Panc1 (cell line): ENCODE measurements at regions not wholly inside any gene's neighbourhood (a gene's known extent, or its start where the extent isn't known, plus 50 kb on each side); places are given as distances from the start of the nearest gene placed in this dataset.

Source experiments
- ATAC-seq: fragments of 200-7000 bp; cut with Tn5 transposase; 2 replicates; pipeline ENCODE4 v1.9.1; 2020; ENCODE audit warnings: mild to moderate bottlenecking, moderate library complexity
- BruUV-seq: library from RNA; stranded (reverse); fragments of 400-500 nt; replicated peaks from 2 replicates; lab custom pipeline; 2021; lab: Mats Ljungman, UMichigan
- CTCF ChIA-PET: fragments of 300-600 bp; sonication (Branson Sonifier 250); formaldehyde crosslinking; loops from one replicate; lab custom pipeline; 2022; ENCODE audit warnings: antibody characterized with exemption; lab: Charles Lee
- POLR2A ChIA-PET: fragments of 300-600 bp; sonication (Branson Sonifier 250); formaldehyde crosslinking; loops from one replicate; lab custom pipeline; 2022; ENCODE audit warnings: antibody characterized with exemption; lab: Charles Lee
- DNase-seq: peaks from one replicate; pipeline ENCODE4 v3.0.0-alpha.2; 2010; ENCODE audit warnings: low read depth, low spot score
- H3K27ac ChIP-seq: 2 replicates; pipeline ENCODE4 v1.5.1; 2011; ENCODE audit warnings: mild to moderate bottlenecking, low read length, inconsistent platforms
- H3K27me3 ChIP-seq: fragments of 200-500 bp; sonication (Bioruptor generic); 2 replicates; pipeline ENCODE4 v1.6.0; 2014; ENCODE audit warnings: low read length, inconsistent platforms; ENCODE audit not compliant: control insufficient read depth, insufficient read depth
- H3K36me3 ChIP-seq: fragments of 200-500 bp; sonication (Bioruptor generic); 2 replicates; pipeline ENCODE4 v1.5.1; 2014; ENCODE audit warnings: inconsistent platforms, mild to moderate bottlenecking, low read length, moderate library complexity; ENCODE audit not compliant: control insufficient read depth, insufficient read depth
- H3K4me1 ChIP-seq: 2 replicates; pipeline ENCODE4 v1.5.1; 2011; ENCODE audit warnings: inconsistent platforms, mild to moderate bottlenecking, low read length, moderate library complexity; ENCODE audit not compliant: control insufficient read depth, insufficient read depth
- H3K4me3 ChIP-seq, 2 experiments: 2 replicates each; pipeline ENCODE4 v1.5.1; 2011 to 2012; ENCODE audit warnings: low read depth in 2 of 2, low read length in 2 of 2, mild to moderate bottlenecking in 2 of 2, inconsistent platforms in 1 of 2, moderate library complexity in 1 of 2
- H3K9me3 ChIP-seq: fragments of 200-500 bp; sonication (Bioruptor generic); 2 replicates; pipeline ENCODE4 v1.5.1; 2014; ENCODE audit warnings: low read depth, mild to moderate bottlenecking, inconsistent platforms, low read length, moderate library complexity; ENCODE audit not compliant: control insufficient read depth, insufficient read depth
- POLR2AphosphoS5 ChIP-seq: IDR thresholded peaks from 2 replicates; pipeline ENCODE4 v1.6.1; 2012; ENCODE audit warnings: mild to moderate bottlenecking, low read depth, low read length, moderate library complexity
- SIN3A ChIP-seq: IDR thresholded peaks from 2 replicates; pipeline ENCODE4 v1.6.1; 2012; ENCODE audit warnings: low read depth, mild to moderate bottlenecking, low read length, moderate library complexity, borderline replicate concordance; ENCODE audit not compliant: insufficient read depth
- TCF7L2 ChIP-seq: IDR thresholded peaks from 2 replicates; pipeline ENCODE4 v1.6.1; 2011; ENCODE audit warnings: mild to moderate bottlenecking, low read depth, low read length, inconsistent platforms
- in situ Hi-C: cut with HindIII; loops from 2 replicates; pipeline ENCODE4 v1.10.0; 2016; ENCODE audit warnings: low sequenced_read_pairs, low pct_unique_long_range_greater_than_20kb
- intact Hi-C: fragments of 100-400 bp; cut with micrococcal nuclease; formaldehyde crosslinking; loops from one replicate; pipeline ENCODE4 v1.10.0; 2022; ENCODE audit not compliant: unreplicated experiment
- TF ChIP-seq, protein P1 (sequence below): fragments of 450-650 bp; IDR thresholded peaks from 2 replicates; pipeline ENCODE4 v1.5.1; 2017; ENCODE audit warnings: mild to moderate bottlenecking
- TF ChIP-seq, protein P2 (sequence below), 2 experiments: IDR thresholded peaks; 2 replicates each; pipeline ENCODE4 v1.6.1; 2011 to 2012; ENCODE audit warnings: low read depth in 2 of 2, control low read depth in 1 of 2, low read length in 1 of 2, mild to moderate bottlenecking in 1 of 2, moderate library complexity in 1 of 2; ENCODE audit not compliant: insufficient read depth in 1 of 2

DNA sequence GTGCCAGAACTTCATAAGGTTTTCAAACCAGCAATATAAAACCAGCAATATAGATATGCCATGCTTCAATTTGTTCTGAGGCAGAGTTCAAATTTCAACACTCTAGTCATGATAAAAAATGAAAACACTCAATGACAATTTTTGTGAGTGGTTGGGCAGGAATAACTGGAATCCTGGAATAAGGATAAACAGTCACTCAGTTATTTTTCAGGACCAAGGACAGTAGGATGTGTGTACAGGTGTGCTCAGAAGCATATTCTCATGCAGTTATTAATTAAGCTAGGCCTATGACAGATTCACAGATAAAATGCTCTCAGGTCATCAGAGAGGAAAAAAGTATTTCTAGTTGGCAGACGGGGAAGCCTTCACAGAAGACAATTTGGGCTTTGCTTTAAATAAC, 117.3 kb upstream of the PPP2R2B start:
- no peak overlapping the region for H3K27ac ChIP-seq
- DNase-seq (no peak), ATAC-seq (no peak)
- H3K36me3 ChIP-seq: no peaks in the 10 kb centered on the region
- in situ Hi-C loops: no loop called here
- no peaks in the 10 kb centered on the region for H3K4me1 ChIP-seq
- intact Hi-C loops: no loop called here
- TF ChIP-seq, protein P1, sequence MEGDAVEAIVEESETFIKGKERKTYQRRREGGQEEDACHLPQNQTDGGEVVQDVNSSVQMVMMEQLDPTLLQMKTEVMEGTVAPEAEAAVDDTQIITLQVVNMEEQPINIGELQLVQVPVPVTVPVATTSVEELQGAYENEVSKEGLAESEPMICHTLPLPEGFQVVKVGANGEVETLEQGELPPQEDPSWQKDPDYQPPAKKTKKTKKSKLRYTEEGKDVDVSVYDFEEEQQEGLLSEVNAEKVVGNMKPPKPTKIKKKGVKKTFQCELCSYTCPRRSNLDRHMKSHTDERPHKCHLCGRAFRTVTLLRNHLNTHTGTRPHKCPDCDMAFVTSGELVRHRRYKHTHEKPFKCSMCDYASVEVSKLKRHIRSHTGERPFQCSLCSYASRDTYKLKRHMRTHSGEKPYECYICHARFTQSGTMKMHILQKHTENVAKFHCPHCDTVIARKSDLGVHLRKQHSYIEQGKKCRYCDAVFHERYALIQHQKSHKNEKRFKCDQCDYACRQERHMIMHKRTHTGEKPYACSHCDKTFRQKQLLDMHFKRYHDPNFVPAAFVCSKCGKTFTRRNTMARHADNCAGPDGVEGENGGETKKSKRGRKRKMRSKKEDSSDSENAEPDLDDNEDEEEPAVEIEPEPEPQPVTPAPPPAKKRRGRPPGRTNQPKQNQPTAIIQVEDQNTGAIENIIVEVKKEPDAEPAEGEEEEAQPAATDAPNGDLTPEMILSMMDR: no peak
- TF ChIP-seq, protein P2, sequence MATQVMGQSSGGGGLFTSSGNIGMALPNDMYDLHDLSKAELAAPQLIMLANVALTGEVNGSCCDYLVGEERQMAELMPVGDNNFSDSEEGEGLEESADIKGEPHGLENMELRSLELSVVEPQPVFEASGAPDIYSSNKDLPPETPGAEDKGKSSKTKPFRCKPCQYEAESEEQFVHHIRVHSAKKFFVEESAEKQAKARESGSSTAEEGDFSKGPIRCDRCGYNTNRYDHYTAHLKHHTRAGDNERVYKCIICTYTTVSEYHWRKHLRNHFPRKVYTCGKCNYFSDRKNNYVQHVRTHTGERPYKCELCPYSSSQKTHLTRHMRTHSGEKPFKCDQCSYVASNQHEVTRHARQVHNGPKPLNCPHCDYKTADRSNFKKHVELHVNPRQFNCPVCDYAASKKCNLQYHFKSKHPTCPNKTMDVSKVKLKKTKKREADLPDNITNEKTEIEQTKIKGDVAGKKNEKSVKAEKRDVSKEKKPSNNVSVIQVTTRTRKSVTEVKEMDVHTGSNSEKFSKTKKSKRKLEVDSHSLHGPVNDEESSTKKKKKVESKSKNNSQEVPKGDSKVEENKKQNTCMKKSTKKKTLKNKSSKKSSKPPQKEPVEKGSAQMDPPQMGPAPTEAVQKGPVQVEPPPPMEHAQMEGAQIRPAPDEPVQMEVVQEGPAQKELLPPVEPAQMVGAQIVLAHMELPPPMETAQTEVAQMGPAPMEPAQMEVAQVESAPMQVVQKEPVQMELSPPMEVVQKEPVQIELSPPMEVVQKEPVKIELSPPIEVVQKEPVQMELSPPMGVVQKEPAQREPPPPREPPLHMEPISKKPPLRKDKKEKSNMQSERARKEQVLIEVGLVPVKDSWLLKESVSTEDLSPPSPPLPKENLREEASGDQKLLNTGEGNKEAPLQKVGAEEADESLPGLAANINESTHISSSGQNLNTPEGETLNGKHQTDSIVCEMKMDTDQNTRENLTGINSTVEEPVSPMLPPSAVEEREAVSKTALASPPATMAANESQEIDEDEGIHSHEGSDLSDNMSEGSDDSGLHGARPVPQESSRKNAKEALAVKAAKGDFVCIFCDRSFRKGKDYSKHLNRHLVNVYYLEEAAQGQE (IDR thresholded peaks at IDR 0.05; ENCODE audit: insufficient read depth in 1 of 2, low read depth in 2 of 2, low read length in 1 of 2): peak in 1 of 2 experiments; percentile 52; a peak in 1 of 4 replicates
- no peaks in the 10 kb centered on the region for H3K9me3 ChIP-seq
- ChIA-PET CTCF (no interaction called here), POLR2A (no interaction called here)
- H3K4me3 ChIP-seq: no peak overlapping the region
- BruUV-seq: no TSS peak
- H3K27me3 ChIP-seq: no peaks in the 10 kb centered on the region

DNA sequence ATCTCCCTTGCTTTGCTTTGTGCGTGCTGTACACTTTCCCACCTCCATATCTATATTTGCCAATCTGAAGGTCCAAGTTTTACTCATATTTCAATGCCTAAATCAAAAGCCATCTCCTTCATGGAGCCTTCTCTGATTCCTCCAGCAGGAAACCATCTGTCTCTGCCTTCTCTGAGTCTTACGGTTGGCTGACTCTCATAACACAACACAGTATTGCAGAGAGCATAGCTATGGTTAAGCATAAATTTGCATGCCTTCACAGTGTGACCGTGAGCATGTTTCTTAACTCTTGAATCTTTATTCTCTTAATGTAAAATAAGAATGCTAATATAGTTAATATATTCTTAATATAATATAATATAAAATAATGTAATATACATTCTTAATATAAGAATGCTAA, 136.8 kb upstream of the PPP2R2B start:
- in situ Hi-C loops: no loop called here
- Histone ChIP-seq H3K27ac (no peak overlapping the region), H3K9me3 (no peaks in the 10 kb centered on the region), H3K4me3 (no peak overlapping the region), H3K27me3 (no peaks in the 10 kb centered on the region), H3K36me3 (no peaks in the 10 kb centered on the region), H3K4me1 (no peaks in the 10 kb centered on the region)
- ATAC-seq (no peak), DNase-seq (no peak)
- CTCF ChIA-PET: no interaction called here
- BruUV-seq: no TSS peak
- POLR2A ChIA-PET: no interaction called here
- intact Hi-C loops: no loop called here
- TF ChIP-seq TCF7L2 (no peak), POLR2AphosphoS5 (no peak), SIN3A (no peak)
- TF ChIP-seq, protein P1: no peak
- TF ChIP-seq, protein P2 (IDR thresholded peaks at IDR 0.05; ENCODE audit: insufficient read depth in 1 of 2, low read depth in 2 of 2, low read length in 1 of 2): no peak
